ENCODE measurements at regions not wholly inside any gene's neighbourhood (a gene's known extent, or its start where the extent isn't known, plus 50 kb on each side); places are given as distances from the start of the nearest gene placed in this dataset.

- TF ChIP-seq EZH2 (IDR thresholded peaks at IDR 0.05; ENCODE audit: insufficient read depth, low read length): no peak
- TF ChIP-seq, protein P1, sequence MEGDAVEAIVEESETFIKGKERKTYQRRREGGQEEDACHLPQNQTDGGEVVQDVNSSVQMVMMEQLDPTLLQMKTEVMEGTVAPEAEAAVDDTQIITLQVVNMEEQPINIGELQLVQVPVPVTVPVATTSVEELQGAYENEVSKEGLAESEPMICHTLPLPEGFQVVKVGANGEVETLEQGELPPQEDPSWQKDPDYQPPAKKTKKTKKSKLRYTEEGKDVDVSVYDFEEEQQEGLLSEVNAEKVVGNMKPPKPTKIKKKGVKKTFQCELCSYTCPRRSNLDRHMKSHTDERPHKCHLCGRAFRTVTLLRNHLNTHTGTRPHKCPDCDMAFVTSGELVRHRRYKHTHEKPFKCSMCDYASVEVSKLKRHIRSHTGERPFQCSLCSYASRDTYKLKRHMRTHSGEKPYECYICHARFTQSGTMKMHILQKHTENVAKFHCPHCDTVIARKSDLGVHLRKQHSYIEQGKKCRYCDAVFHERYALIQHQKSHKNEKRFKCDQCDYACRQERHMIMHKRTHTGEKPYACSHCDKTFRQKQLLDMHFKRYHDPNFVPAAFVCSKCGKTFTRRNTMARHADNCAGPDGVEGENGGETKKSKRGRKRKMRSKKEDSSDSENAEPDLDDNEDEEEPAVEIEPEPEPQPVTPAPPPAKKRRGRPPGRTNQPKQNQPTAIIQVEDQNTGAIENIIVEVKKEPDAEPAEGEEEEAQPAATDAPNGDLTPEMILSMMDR (IDR thresholded peaks at IDR 0.05; ENCODE audit: insufficient read depth, low read depth, low read length): no peak
Measured at GRCh38 chr10:4635388-4635787, 190.6 kb upstream of the AKR1E2 start.
